Esophagus muscularis mucosa (tissue), 4 donors: ENCODE measurements at regions not wholly inside any gene's neighbourhood (a gene's known extent, or its start where the extent isn't known, plus 50 kb on each side); places are given as distances from the start of the nearest gene placed in this dataset.
"Not testable (repeated sequence)": the region's sequence is repeated elsewhere in the genome, so short reads cannot be mapped to it uniquely, and the experiment has no call there.

Experiments used
- DNase-seq: peaks from one replicate; pipeline ENCODE4 v3.0.0-alpha.2; 2017; ENCODE audit errors: extremely low spot score
- H3K27ac ChIP-seq, 4 donors: fragments of 200-600 bp; sonication (generic); replicated peaks in 1 of 4; 1 replicate in 3 of 4; 2 replicates in 1 of 4; pipeline ENCODE4 v1.5.1; 2016 to 2019; ENCODE audit warnings: mild to moderate bottlenecking in 1 of 4
- H3K27me3 ChIP-seq, 4 donors: fragments of 200-600 bp; sonication (generic); one replicate each; pipeline versions ENCODE4 v1.5.1 to v1.6.0; 2016 to 2019
- H3K36me3 ChIP-seq, 4 donors: fragments of 200-600 bp; sonication (generic); one replicate each; pipeline ENCODE4 v1.5.1; 2016 to 2019
- H3K4me1 ChIP-seq, 4 donors: fragments of 200-600 bp; sonication (generic); one replicate each; pipeline ENCODE4 v1.5.1; 2016 to 2019
- H3K4me3 ChIP-seq, 4 donors: fragments of 200-600 bp; sonication (generic); 1 replicate in 2 of 4; 2 replicates in 2 of 4; pipeline ENCODE4 v1.5.1; 2016 to 2019; ENCODE audit warnings: mild to moderate bottlenecking in 4 of 4, moderate library complexity in 1 of 4
- H3K9me3 ChIP-seq, 4 donors: fragments of 200-600 bp; sonication (generic); 1 replicate in 3 of 4; 2 replicates in 1 of 4; pipeline ENCODE4 v1.5.1; 2016 to 2019
- EP300 ChIP-seq: sonication (generic); formaldehyde crosslinking; IDR thresholded peaks from one replicate; pipeline ENCODE4 v1.6.1; 2017; ENCODE audit warnings: antibody characterized with exemption
- POLR2A ChIP-seq: fragments of 450-650 bp; IDR thresholded peaks from one replicate; pipeline ENCODE4 v1.6.1; 2017; ENCODE audit warnings: antibody characterized with exemption, moderate library complexity, mild to moderate bottlenecking, low read depth
- POLR2AphosphoS5 ChIP-seq, 2 donors: sonication (generic); formaldehyde crosslinking; IDR thresholded peaks; one replicate each; pipeline ENCODE4 v1.6.1; 2017; ENCODE audit warnings: antibody characterized with exemption in 2 of 2
- WGBS: methylation state at CpG from one replicate; pipeline ENCODE4 v1.1.5; 2018; 5-methylcytosine and 5-hydroxymethylcytosine counted together
- intact Hi-C: fragments of 100-400 bp; cut with DNase I; formaldehyde crosslinking; loops from one replicate; pipeline ENCODE4 v1.15.1; 2023
- TF ChIP-seq, protein P1 (sequence below), 3 experiments: fragments of 200-600 bp in 2 of 3; fragments of 450-650 bp in 1 of 3; sonication (generic) in 2 of 3; IDR thresholded peaks; one replicate each; pipeline ENCODE4 v1.5.1; 2017 to 2019; ENCODE audit warnings: antibody characterized with exemption in 3 of 3, mild to moderate bottlenecking in 2 of 3, moderate library complexity in 1 of 3

DNA sequence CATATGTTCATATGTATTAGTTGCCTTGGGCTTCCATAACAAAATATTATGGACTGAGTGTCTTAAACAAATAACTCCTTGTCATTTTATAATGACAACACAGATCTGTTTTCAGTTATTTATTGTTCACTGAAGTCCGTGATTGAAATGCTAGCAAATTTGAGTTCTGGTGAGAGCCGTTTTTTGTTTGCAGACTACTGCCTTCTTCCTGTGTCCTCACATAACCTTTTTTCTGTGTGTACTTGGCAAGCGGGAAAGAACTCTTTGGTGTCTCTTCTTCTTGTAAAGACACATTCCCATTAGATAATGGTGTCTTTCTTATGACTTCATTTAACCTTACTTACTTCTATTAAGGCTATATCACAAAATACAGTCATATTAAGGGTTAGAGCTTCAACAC is 482.9 kb upstream of the EYS start:
- no peaks in the 10 kb centered on the region for H3K27me3 ChIP-seq
- no peak for TF ChIP-seq POLR2A
- TF ChIP-seq EP300: no peak
- TF ChIP-seq POLR2AphosphoS5 (IDR thresholded peaks at IDR 0.05): no peak
- TF ChIP-seq, protein P1, sequence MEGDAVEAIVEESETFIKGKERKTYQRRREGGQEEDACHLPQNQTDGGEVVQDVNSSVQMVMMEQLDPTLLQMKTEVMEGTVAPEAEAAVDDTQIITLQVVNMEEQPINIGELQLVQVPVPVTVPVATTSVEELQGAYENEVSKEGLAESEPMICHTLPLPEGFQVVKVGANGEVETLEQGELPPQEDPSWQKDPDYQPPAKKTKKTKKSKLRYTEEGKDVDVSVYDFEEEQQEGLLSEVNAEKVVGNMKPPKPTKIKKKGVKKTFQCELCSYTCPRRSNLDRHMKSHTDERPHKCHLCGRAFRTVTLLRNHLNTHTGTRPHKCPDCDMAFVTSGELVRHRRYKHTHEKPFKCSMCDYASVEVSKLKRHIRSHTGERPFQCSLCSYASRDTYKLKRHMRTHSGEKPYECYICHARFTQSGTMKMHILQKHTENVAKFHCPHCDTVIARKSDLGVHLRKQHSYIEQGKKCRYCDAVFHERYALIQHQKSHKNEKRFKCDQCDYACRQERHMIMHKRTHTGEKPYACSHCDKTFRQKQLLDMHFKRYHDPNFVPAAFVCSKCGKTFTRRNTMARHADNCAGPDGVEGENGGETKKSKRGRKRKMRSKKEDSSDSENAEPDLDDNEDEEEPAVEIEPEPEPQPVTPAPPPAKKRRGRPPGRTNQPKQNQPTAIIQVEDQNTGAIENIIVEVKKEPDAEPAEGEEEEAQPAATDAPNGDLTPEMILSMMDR (IDR thresholded peaks at IDR 0.05): no peak
- 72% methylated on average over 3 of the region's 3 CpGs for WGBS
- no peak overlapping the region for H3K4me3 ChIP-seq
- no peaks in the 10 kb centered on the region for H3K9me3 ChIP-seq
- intact Hi-C loops: no loop called here
- H3K36me3 ChIP-seq: no peaks in the 10 kb centered on the region
- no peak overlapping the region for H3K27ac ChIP-seq
- DNase-seq: no peak
- no peaks in the 10 kb centered on the region for H3K4me1 ChIP-seq

DNA sequence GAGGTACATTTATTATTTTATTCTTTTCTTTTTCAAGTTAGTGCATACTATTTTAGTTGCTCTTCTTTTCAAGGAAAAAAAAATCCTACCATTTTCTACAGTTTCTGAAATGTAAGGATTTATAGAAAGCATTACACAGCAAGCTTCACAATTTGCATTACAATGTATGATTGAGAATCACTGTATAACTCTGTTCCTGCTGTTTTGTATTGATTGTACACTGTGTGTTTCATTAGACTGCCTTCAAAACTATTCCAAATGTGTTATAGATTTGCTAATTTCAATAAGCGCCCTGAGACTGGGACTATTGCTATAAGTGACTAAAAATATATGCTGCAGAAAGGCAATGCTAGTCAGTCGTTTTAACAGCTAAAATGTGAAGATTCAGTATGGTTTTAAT is 479.7 kb upstream of the EYS start:
- Histone ChIP-seq H3K9me3 (no peaks in the 10 kb centered on the region), H3K36me3 (no peaks in the 10 kb centered on the region), H3K27ac (no peak overlapping the region), H3K4me1 (no peaks in the 10 kb centered on the region), H3K27me3 (no peaks in the 10 kb centered on the region), H3K4me3 (no peak overlapping the region)
- 79% methylated on average over 2 of the region's 2 CpGs for WGBS
- no peak for DNase-seq
- TF ChIP-seq, protein P1 (IDR thresholded peaks at IDR 0.05): no peak
- TF ChIP-seq EP300 (no peak), POLR2A (no peak), POLR2AphosphoS5 (IDR thresholded peaks at IDR 0.05) (no peak)
- intact Hi-C loops: no loop called here

DNA sequence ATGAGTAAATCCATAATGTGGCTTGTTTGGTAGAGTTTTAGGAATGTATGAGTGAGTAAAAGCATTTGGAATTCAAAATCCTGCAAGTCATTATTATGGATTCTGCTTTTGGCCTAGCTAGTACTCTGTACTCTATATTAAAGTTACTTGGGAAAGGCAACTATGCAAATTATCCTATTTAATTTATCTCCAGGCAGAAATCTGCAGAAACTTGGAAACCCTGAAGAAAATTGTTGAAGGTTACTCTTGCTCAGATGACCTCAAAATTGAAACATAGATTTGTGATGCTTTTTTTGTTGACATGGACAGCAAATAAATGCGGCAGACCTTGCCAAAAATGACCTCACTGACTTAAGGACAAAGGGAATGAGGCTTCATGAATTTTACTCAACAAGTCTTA is 477.1 kb upstream of the EYS start:
- WGBS: 68% methylated on average over 1 of the region's 1 CpG
- H3K27me3 ChIP-seq: no peaks in the 10 kb centered on the region
- no peaks in the 10 kb centered on the region for H3K36me3 ChIP-seq
- intact Hi-C loops: no loop called here
- no peak overlapping the region for H3K27ac ChIP-seq
- no peak overlapping the region for H3K4me3 ChIP-seq
- no peaks in the 10 kb centered on the region for H3K4me1 ChIP-seq
- TF ChIP-seq, protein P1 (IDR thresholded peaks at IDR 0.05): no peak
- TF ChIP-seq EP300 (no peak), POLR2AphosphoS5 (IDR thresholded peaks at IDR 0.05) (no peak), POLR2A (no peak)
- no peak for DNase-seq
- H3K9me3 ChIP-seq: no peaks in the 10 kb centered on the region

DNA sequence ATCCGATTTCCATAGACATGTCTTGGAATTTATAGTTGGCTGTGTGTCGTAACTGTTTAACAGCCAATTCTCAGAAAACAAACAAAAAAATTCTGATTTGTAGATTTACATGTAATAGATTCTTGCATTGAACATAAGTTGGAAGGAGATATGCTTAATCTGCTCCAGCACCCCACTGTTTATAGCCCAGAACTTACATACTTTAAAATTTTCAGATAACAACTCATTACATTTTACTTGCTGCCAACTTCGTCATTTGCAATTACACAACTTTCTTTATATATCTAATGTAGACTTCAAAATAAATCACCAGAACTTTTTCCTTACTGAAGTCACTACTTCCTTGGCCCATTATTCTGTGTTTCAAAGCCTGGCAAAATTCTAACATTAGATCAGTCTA is 472.3 kb upstream of the EYS start:
- Histone ChIP-seq H3K36me3 (no peaks in the 10 kb centered on the region), H3K4me3 (no peak overlapping the region), H3K27me3 (no peaks in the 10 kb centered on the region), H3K4me1 (no peaks in the 10 kb centered on the region), H3K9me3 (no peaks in the 10 kb centered on the region), H3K27ac (no peak overlapping the region)
- intact Hi-C loops: no loop called here
- 70% methylated on average over 3 of the region's 3 CpGs for WGBS
- TF ChIP-seq, protein P1 (IDR thresholded peaks at IDR 0.05): no peak
- TF ChIP-seq EP300 (no peak), POLR2A (no peak), POLR2AphosphoS5 (IDR thresholded peaks at IDR 0.05) (no peak)
- DNase-seq: no peak

DNA sequence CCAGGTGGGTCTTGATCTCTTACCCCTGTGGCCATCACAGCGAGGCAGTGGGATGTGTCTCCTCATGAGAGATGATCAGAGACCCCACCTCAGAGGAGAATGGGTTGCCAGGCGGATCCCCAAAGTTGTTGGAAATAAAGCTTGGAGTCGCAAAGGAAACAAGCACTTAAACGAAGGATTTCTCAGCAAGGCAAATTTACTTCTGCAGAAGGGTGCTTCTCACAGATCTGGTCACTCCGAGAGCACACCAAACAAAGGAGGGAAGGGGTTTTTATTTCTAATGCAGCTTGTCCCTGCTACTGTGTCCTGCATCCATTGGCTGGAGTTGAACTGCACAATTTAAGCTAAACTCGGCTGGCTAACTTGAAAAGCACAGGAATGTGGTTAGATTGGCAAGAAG is 466.6 kb upstream of the EYS start:
- H3K27me3 ChIP-seq: no peaks in the 10 kb centered on the region
- no peak overlapping the region for H3K27ac ChIP-seq
- TF ChIP-seq EP300: no peak
- TF ChIP-seq POLR2AphosphoS5 (IDR thresholded peaks at IDR 0.05): no peak
- TF ChIP-seq, protein P1 (IDR thresholded peaks at IDR 0.05): no peak
- no peak for TF ChIP-seq POLR2A
- H3K9me3 ChIP-seq: peaks cover 0 to 25% (median 11%) of the 10 kb centered on the region in 4 donors
- no peaks in the 10 kb centered on the region for H3K36me3 ChIP-seq
- no peak for DNase-seq
- no peaks in the 10 kb centered on the region for H3K4me1 ChIP-seq
- no peak overlapping the region for H3K4me3 ChIP-seq
- intact Hi-C loops: no loop called here
- WGBS: 89% methylated on average over 6 of the region's 6 CpGs

DNA sequence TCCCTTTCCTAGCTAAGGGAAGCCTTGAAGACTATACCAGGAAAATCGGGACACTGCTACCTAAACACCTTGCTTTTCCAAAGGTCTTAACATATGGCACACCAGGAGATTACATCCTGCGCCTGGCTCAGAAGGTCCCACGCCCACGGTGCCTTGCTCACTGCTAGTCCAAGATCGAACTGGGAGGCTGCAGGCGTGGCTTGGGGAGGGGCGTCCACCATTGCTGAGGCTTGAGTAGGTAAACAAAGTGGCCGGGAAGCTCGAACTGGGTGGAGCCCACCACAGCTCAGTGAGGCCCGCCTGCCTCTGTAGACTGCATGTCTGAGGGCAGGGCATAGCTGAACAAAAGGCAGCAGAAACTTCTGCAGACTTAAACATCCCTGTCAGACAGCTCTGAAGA is 459.7 kb upstream of the EYS start:
- intact Hi-C loops, H3K4me3 ChIP-seq, H3K27ac ChIP-seq, H3K4me1 ChIP-seq, H3K36me3 ChIP-seq, DNase-seq, H3K27me3 ChIP-seq: not testable (repeated sequence)
- WGBS: 80% methylated on average over 10 of the region's 10 CpGs
- H3K9me3 ChIP-seq: peaks cover 0 to 17% (median 8%) of the 10 kb centered on the region in 4 donors
